Stimulated activated CD8-positive, alpha-beta memory T cell treated with anti-CD3 and anti-CD28 coated beads, Interleukin-12 subunit alpha, Interleukin-12 subunit beta, amount 100 ng/mL, for 4 hours (primary cell): ENCODE measurements at regions not wholly inside any gene's neighbourhood (a gene's known extent, or its start where the extent isn't known, plus 50 kb on each side); places are given as distances from the start of the nearest gene placed in this dataset.
"Not testable (repeated sequence)": the region's sequence is repeated elsewhere in the genome, so short reads cannot be mapped to it uniquely, and the experiment has no call there.

Experiments
- DNase-seq: peaks from one replicate; pipeline ENCODE4 v3.0.0-alpha.2; 2020; ENCODE audit warnings: low read depth

- no peak for DNase-seq
Observed at GRCh38 chr3:124318014-124318413, 326.1 kb upstream of the ROPN1 start.

- DNase-seq = no peak
Observed at GRCh38 chr3:124318656-124319055, 326.7 kb upstream of the ROPN1 start.

DNA sequence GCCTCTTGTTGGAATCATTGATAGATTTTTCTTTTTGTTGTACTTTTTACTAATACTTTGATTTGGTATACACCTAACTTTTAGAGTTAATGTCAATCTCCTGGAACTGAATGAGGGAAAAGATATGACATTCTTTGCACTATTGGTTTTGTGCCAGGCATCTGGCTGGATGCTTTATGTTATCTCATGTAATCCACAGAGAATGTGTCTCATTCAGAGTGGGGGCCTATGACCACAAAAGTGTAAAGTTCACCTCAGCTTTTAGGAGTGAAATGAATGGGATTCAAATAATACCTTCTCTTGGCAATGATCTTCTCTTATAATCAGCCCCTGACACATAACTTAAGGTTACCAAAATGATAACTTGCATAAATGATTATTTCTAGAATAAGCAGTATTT lies 329.1 kb upstream of the ROPN1 start:
- no peak for DNase-seq

DNA sequence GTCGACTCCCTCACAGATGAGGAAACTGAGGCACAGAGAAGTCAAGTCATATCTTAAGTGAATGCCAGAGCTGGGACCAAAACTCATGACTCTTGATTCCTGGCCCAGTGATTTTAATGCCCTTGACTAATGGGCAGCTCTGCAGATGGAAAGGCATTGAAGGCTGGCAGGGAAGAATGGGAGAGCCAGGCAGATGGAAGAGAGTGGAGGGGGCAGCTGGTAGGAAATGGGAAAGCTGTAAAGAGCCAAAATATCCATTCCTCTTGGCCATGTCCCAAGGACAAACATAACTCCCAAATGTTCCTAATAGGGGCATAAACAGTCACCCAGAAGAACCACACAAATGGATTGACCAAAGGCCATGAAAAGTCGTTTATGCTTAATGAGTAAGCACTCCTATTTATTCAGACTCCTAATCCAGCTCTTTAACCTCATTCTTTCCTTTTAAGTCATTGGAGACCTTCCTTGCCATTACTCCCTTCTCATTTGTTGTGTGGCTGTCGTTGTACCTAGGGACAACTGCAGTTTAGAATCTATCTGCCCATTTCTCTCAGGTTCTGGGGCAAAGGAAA lies 330.5 kb upstream of the ROPN1 start:
- DNase-seq = no peak

DNA sequence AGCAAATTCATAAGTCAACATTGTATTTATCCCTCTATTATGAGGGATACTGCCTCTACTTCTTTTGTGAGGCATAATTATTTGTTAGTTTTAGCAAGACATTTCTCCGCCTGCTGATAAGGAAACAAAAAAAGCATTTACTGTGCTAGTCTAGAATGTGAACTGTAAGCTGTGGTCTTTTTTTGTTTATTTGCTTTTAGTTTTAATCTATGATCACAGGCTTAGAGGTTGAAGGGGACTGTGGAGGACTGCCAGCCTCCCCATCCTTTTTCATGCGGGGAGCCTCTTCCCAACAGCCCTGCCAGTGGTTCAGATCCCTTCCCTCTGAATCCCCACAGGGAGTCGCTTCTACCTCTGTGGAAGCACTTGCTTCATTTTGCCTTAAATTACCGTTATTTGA lies 331.0 kb upstream of the ROPN1 start:
- no peak for DNase-seq

GRCh38 chr3:124325248-124325647 lies 333.3 kb upstream of the ROPN1 start:
- DNase-seq = no peak

- no peak for DNase-seq
Observed at GRCh38 chr3:124329723-124330122, 337.8 kb upstream of the ROPN1 start.

- no peak for DNase-seq
Observed at GRCh38 chr3:124333931-124334640, 342.2 kb upstream of the ROPN1 start.

DNA sequence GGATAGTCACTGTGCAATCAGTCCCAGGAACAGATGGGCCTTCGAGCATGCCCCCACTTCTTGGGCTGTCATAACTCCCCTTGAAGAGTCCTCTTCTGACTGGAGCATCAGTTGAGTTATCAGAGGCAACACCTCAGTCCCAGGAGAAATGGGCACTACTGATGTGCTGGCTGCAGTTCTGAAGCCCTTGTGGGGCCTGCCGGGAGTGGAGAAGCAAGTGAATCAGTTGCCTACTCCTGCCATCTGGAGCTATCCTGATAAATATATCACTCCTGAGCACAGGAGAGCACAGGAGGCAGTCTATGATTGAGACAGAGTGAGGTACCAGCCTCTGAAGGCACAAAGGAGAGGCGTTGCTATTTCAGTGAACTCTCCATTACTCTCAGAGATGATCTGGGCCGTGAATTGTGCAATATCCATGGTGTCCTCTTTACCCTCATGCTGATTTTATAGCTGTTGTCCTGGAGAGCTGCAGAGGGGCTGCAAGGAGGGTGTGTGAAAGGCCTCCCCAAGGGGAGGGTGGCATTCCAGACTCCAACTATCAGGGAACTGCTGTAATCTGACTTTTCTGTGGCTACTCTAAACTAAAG lies 344.2 kb upstream of the ROPN1 start:
- DNase-seq = no peak

- no peak for DNase-seq
Observed at GRCh38 chr3:124345845-124346244, 353.9 kb upstream of the ROPN1 start.

GRCh38 chr3:124346487-124346886 lies 354.6 kb upstream of the ROPN1 start:
- DNase-seq = no peak

DNA sequence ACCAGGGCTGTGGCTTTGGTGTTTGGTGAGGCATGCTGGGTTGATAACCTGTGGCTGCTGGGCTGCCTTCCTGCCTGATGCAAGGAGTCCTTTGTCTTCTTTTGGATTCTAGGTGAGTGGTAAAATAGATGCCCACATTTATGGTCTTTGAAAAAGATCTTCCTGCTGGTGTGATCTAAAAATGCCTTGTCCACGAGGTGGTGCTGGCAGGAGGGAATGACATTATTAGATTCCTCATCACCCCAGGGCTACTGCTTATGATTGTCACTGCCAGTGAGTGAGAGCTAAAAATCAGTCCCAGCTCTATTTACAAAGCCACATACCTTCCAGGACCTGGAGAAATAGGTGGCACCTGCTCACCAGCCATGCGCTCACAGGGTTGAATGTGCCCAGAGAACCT lies 355.5 kb upstream of the ROPN1 start:
- DNase-seq = no peak

- DNase-seq = not testable (repeated sequence)
Observed at GRCh38 chr3:124348555-124348954, 356.6 kb upstream of the ROPN1 start.

DNA sequence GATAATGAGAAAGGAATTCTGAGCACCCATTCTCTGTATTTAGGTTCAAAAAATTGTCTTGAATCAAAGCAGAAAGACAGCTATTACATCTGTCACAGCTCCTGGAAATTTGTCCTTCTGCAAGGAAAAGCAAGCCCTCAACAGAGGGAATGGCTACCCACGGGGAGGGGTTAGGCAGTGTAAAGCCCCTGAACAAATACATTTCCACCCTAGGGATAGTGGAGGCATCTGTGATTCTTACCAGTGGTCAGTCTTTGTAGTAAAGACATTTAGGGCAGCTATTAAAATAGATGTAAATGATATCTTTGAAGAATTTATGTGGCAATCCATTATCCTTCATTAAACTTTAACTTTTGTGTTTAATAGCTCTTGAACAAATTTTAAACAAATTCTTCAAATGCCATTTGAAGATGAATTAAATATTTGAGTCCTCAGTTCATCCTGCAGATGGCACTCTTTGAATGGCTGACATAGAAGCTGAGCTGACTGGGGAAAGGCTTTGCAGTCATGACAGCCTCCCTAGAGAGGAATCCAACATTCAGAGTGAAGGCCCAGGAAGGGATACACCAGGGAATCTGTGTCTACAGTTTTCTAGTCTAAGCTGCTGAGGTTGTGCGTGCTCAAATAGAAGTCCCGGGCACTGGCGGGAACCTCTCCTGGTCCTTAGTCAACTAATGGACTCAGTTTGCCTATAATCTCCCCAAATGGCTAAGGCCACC lies 359.7 kb upstream of the ROPN1 start:
- no peak for DNase-seq

- no peak for DNase-seq
Observed at GRCh38 chr3:124352149-124352539, 360.2 kb upstream of the ROPN1 start.

GRCh38 chr3:124353691-124354090 lies 361.8 kb upstream of the ROPN1 start:
- no peak for DNase-seq

- no peak for DNase-seq
Observed at GRCh38 chr3:124354150-124354549, 362.2 kb upstream of the ROPN1 start.

GRCh38 chr3:124358156-124358555 lies 366.2 kb upstream of the ROPN1 start:
- no peak for DNase-seq

DNA sequence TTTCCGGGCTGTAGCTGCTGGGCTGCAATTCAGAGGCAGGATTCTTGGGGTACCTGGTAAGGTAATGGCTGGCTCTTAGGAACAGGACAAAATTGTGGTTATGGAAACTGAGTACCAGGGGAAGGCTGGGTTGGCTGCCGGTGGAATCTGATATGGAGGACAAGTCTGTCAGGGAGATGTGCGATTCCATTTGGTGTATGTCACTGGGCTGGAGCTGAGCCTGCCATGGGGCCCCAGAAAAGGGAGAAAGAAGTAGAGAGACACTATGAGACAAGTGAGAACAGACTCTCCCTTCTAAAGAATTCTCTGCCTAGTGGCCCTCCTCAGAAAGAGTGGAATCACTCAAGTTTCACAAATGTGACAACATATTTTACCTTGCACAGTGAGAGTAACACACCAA lies 368.2 kb upstream of the ROPN1 start:
- no peak for DNase-seq

- DNase-seq = no peak
Observed at GRCh38 chr3:124360563-124360962, 368.6 kb upstream of the ROPN1 start.

DNA sequence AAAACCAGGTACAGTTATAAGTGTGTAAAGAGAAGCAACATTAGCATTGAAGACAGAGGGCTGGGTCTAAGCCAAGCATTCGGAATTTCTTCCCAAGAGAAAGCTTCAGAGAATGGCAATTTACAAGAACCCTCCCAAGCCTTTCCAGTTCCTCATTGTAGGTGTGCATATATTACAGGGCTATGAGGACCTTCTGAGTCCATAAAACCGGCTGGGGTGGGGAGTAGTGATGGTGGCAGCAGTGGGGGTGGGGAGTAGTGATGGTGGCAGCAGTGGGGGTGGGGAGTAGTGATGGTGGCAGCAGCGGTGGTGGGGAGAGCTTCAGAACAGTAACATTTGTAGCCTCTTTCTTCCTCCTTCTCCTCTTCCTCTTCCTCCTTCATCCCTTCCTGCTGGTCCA lies 368.7 kb upstream of the UMPS start:
- DNase-seq = no peak

DNA sequence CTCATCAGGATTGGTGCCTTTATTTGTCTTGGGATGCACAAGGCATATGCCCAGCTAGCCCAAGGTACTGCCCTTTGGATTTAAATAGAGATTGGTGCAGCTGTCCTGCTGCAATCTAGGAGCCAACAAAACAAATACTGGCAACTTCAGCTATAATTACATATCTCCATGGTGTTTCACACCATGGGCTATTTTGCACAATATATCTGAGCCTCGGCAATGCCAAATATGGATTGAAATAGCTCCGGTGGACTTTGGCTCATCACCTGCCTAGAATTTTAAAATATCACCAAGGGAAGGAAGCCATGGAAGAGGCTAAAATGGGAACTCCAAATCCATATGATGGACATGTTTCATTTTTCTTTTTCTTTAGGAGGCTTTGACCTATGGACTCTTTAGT lies 367.8 kb upstream of the UMPS start:
- DNase-seq = no peak

DNA sequence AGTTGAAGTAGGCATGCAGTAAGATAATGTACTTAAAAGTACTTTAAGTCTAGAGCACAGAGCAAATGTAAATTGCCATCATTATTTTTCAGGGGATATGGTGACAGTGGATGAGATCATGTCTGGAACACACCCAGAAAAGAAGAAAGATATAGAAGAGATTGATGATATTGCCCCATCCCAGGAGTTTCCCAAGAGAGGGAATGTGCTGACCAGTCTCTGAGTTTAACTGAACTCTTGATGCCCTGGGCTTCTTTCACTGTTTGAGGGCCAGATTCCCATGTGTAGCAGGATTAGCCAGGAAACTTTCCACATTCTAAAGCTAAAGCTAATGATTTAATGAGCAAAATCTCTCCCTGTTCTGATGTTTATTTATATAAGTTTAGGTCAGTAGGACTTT lies 366.8 kb upstream of the UMPS start:
- no peak for DNase-seq
